ENCODE measurements at regions not wholly inside any gene's neighbourhood (a gene's known extent, or its start where the extent isn't known, plus 50 kb on each side); places are given as distances from the start of the nearest gene placed in this dataset.

DNA sequence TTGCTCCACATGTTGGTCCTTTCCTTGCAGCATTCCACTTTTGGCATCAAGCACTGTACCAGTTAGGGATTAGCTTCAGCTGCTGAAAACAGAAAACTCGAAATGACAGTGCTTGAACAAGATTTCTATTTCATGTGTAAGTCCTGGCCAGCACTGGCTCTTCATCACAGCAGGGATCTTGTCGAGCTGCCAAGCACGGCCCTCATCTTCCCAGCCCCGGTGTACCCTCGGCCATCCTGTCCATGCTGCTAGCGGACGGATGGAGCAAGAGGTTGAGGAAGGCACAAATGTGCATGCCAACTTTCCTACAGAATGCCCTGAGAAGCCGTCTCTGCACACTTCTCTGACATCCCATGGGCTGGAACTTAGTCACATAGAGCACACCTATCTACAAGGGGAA lies 130.6 kb downstream of the TENT4A start:
- TF ChIP-seq, protein P1, sequence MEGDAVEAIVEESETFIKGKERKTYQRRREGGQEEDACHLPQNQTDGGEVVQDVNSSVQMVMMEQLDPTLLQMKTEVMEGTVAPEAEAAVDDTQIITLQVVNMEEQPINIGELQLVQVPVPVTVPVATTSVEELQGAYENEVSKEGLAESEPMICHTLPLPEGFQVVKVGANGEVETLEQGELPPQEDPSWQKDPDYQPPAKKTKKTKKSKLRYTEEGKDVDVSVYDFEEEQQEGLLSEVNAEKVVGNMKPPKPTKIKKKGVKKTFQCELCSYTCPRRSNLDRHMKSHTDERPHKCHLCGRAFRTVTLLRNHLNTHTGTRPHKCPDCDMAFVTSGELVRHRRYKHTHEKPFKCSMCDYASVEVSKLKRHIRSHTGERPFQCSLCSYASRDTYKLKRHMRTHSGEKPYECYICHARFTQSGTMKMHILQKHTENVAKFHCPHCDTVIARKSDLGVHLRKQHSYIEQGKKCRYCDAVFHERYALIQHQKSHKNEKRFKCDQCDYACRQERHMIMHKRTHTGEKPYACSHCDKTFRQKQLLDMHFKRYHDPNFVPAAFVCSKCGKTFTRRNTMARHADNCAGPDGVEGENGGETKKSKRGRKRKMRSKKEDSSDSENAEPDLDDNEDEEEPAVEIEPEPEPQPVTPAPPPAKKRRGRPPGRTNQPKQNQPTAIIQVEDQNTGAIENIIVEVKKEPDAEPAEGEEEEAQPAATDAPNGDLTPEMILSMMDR (IDR thresholded peaks at IDR 0.05; ENCODE audit: insufficient read depth, low read length), result no peak
- TF ChIP-seq, protein P2, sequence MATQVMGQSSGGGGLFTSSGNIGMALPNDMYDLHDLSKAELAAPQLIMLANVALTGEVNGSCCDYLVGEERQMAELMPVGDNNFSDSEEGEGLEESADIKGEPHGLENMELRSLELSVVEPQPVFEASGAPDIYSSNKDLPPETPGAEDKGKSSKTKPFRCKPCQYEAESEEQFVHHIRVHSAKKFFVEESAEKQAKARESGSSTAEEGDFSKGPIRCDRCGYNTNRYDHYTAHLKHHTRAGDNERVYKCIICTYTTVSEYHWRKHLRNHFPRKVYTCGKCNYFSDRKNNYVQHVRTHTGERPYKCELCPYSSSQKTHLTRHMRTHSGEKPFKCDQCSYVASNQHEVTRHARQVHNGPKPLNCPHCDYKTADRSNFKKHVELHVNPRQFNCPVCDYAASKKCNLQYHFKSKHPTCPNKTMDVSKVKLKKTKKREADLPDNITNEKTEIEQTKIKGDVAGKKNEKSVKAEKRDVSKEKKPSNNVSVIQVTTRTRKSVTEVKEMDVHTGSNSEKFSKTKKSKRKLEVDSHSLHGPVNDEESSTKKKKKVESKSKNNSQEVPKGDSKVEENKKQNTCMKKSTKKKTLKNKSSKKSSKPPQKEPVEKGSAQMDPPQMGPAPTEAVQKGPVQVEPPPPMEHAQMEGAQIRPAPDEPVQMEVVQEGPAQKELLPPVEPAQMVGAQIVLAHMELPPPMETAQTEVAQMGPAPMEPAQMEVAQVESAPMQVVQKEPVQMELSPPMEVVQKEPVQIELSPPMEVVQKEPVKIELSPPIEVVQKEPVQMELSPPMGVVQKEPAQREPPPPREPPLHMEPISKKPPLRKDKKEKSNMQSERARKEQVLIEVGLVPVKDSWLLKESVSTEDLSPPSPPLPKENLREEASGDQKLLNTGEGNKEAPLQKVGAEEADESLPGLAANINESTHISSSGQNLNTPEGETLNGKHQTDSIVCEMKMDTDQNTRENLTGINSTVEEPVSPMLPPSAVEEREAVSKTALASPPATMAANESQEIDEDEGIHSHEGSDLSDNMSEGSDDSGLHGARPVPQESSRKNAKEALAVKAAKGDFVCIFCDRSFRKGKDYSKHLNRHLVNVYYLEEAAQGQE (IDR thresholded peaks at IDR 0.05; ENCODE audit: insufficient replicate concordance, low read depth), result no peak
- TF ChIP-seq POLR2AphosphoS5 (IDR thresholded peaks at IDR 0.05; ENCODE audit: low read depth), result no peak
